Globus pallidus (tissue), 1 donor: ENCODE measurements at regions not wholly inside any gene's neighbourhood (a gene's known extent, or its start where the extent isn't known, plus 50 kb on each side); places are given as distances from the start of the nearest gene placed in this dataset.

Experiments
- DNase-seq: peaks from one replicate; pipeline ENCODE4 v3.0.0-alpha.2; 2015; ENCODE audit warnings: low spot score

- no peak for DNase-seq
Observed at GRCh38 chr9:93900971-93901861, 53.9 kb downstream of the BARX1 start.

- no peak for DNase-seq
Observed at GRCh38 chr9:93900436-93900819, 54.7 kb downstream of the BARX1 start.

GRCh38 chr9:93899609-93900435 lies 55.3 kb downstream of the BARX1 start:
- DNase-seq = no peak

GRCh38 chr9:93898502-93899426 lies 56.4 kb downstream of the BARX1 start:
- no peak for DNase-seq

- DNase-seq = no peak
Observed at GRCh38 chr9:93898026-93898425, 57.1 kb downstream of the BARX1 start.

- DNase-seq = no peak
Observed at GRCh38 chr9:93897075-93897970, 57.8 kb downstream of the BARX1 start.

GRCh38 chr9:93896496-93897033 lies 58.6 kb downstream of the BARX1 start:
- DNase-seq = no peak

GRCh38 chr9:93896093-93896492 lies 59.1 kb downstream of the BARX1 start:
- no peak for DNase-seq

- no peak for DNase-seq
Observed at GRCh38 chr9:93895535-93895934, 59.6 kb downstream of the BARX1 start.

GRCh38 chr9:93894691-93895079 lies 60.5 kb downstream of the BARX1 start:
- DNase-seq = no peak

GRCh38 chr9:93893899-93894690 lies 61.1 kb downstream of the BARX1 start:
- DNase-seq = no peak

- no peak for DNase-seq
Observed at GRCh38 chr9:93893194-93893593, 62.0 kb downstream of the BARX1 start.

GRCh38 chr9:93892748-93893147 lies 62.4 kb downstream of the BARX1 start:
- no peak for DNase-seq

GRCh38 chr9:93891549-93892310 lies 63.4 kb downstream of the BARX1 start:
- DNase-seq = no peak

- DNase-seq = no peak
Observed at GRCh38 chr9:93891050-93891449, 64.1 kb downstream of the BARX1 start.

GRCh38 chr9:93890436-93890935 lies 64.7 kb downstream of the BARX1 start:
- DNase-seq = no peak

GRCh38 chr9:93886911-93887310 lies 68.2 kb downstream of the BARX1 start:
- no peak for DNase-seq

- no peak for DNase-seq
Observed at GRCh38 chr9:93884808-93885207, 70.3 kb downstream of the BARX1 start.
